ENCODE measurements at regions not wholly inside any gene's neighbourhood (a gene's known extent, or its start where the extent isn't known, plus 50 kb on each side); places are given as distances from the start of the nearest gene placed in this dataset.

DNA sequence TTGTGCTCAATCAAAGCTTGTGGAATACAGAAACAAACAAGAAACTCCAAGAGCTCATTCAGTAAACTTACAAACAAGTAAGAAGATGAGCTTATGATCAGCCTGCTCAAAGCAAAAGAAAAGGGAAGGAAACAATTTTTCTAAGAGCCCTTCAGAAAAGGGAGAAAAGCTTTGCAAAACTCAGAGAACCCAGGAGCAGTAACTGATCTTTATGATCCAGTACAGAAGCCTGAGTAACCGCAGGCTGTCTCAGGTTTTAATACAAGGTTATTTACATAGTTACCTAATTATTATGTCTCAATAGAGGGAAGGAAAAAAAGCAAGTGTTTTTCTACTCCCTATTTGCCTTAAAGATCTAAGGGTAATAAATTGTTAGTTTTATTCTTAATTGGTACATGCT, 226.5 kb downstream of the MAFB start:
- TF ChIP-seq, protein P1, sequence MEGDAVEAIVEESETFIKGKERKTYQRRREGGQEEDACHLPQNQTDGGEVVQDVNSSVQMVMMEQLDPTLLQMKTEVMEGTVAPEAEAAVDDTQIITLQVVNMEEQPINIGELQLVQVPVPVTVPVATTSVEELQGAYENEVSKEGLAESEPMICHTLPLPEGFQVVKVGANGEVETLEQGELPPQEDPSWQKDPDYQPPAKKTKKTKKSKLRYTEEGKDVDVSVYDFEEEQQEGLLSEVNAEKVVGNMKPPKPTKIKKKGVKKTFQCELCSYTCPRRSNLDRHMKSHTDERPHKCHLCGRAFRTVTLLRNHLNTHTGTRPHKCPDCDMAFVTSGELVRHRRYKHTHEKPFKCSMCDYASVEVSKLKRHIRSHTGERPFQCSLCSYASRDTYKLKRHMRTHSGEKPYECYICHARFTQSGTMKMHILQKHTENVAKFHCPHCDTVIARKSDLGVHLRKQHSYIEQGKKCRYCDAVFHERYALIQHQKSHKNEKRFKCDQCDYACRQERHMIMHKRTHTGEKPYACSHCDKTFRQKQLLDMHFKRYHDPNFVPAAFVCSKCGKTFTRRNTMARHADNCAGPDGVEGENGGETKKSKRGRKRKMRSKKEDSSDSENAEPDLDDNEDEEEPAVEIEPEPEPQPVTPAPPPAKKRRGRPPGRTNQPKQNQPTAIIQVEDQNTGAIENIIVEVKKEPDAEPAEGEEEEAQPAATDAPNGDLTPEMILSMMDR (IDR thresholded peaks at IDR 0.05) = no peak
- H3K27ac Mint-ChIP-seq (ENCODE audit: unreplicated experiment) = no peak overlapping the region
- H3K9me3 Mint-ChIP-seq (ENCODE audit: low read depth) = no peaks in the 10 kb centered on the region
- H3K27me3 Mint-ChIP-seq (ENCODE audit: low read depth) = peaks cover 18% of the 10 kb centered on the region
- H3K4me1 Mint-ChIP-seq (ENCODE audit: low read depth) = no peaks in the 10 kb centered on the region
- no peak for DNase-seq (ENCODE audit: low spot score)
- H3K36me3 Mint-ChIP-seq (ENCODE audit: low read depth) = no peaks in the 10 kb centered on the region
- H3K4me3 Mint-ChIP-seq (ENCODE audit: unreplicated experiment) = no peak overlapping the region

GRCh38 chr20:40459299-40459698, 229.7 kb downstream of the MAFB start:
- Mint-ChIP-seq H3K4me1 (ENCODE audit: low read depth) (no peaks in the 10 kb centered on the region), H3K9me3 (ENCODE audit: low read depth) (no peaks in the 10 kb centered on the region), H3K27ac (ENCODE audit: unreplicated experiment) (no peak overlapping the region), H3K4me3 (ENCODE audit: unreplicated experiment) (no peak overlapping the region), H3K36me3 (ENCODE audit: low read depth) (no peaks in the 10 kb centered on the region), H3K27me3 (ENCODE audit: low read depth) (peaks cover 30% of the 10 kb centered on the region)
- no peak for DNase-seq (ENCODE audit: low spot score)
- TF ChIP-seq, protein P1 (IDR thresholded peaks at IDR 0.05) = no peak

DNA sequence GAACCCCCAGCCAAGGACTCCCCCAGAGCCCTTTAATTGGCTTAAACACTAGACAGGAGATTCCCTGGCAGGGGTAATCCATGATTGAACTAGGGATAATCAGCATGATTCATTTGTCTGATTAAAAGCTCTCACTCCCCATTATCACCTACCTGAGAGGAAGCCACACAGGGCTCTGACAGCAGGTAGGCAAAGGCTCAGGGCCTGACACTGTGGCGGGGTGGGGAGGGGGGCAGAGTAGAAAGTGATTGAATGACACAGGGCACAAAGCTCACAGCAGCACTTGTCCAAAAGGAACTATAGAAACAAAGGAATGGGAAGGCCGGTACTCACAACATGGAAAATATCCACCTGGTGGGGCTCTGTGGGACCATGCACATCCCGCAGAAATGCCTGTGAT, 231.6 kb downstream of the MAFB start:
- TF ChIP-seq, protein P1 (IDR thresholded peaks at IDR 0.05) = no peak
- no peak overlapping the region for H3K27ac Mint-ChIP-seq (ENCODE audit: unreplicated experiment)

GRCh38 chr20:40452758-40453157, 236.3 kb downstream of the MAFB start:
- Mint-ChIP-seq H3K36me3 (ENCODE audit: low read depth) (no peaks in the 10 kb centered on the region), H3K9me3 (ENCODE audit: low read depth) (no peaks in the 10 kb centered on the region)
- TF ChIP-seq, protein P1 (IDR thresholded peaks at IDR 0.05) = no peak

More for the DNA sequence above, 231.6 kb downstream of the MAFB start:
- Mint-ChIP-seq H3K36me3 (ENCODE audit: low read depth) (no peaks in the 10 kb centered on the region), H3K4me3 (ENCODE audit: unreplicated experiment) (no peak overlapping the region), H3K9me3 (ENCODE audit: low read depth) (no peaks in the 10 kb centered on the region), H3K4me1 (ENCODE audit: low read depth) (no peaks in the 10 kb centered on the region), H3K27me3 (ENCODE audit: low read depth) (peaks cover 32% of the 10 kb centered on the region)
- no peak for DNase-seq (ENCODE audit: low spot score)

GRCh38 chr20:40451552-40451951, 237.5 kb downstream of the MAFB start:
- H3K27me3 Mint-ChIP-seq (ENCODE audit: low read depth) = peaks cover 34% of the 10 kb centered on the region
- no peak overlapping the region for H3K27ac Mint-ChIP-seq (ENCODE audit: unreplicated experiment)
- no peak for DNase-seq (ENCODE audit: low spot score)
- TF ChIP-seq, protein P1 (IDR thresholded peaks at IDR 0.05) = no peak
- no peaks in the 10 kb centered on the region for H3K4me1 Mint-ChIP-seq (ENCODE audit: low read depth)
- no peak overlapping the region for H3K4me3 Mint-ChIP-seq (ENCODE audit: unreplicated experiment)
- H3K9me3 Mint-ChIP-seq (ENCODE audit: low read depth) = no peaks in the 10 kb centered on the region
- no peaks in the 10 kb centered on the region for H3K36me3 Mint-ChIP-seq (ENCODE audit: low read depth)

More at GRCh38 chr20:40452758-40453157, 236.3 kb downstream of the MAFB start:
- DNase-seq (ENCODE audit: low spot score) = no peak
- peaks cover 34% of the 10 kb centered on the region for H3K27me3 Mint-ChIP-seq (ENCODE audit: low read depth)
- no peaks in the 10 kb centered on the region for H3K4me1 Mint-ChIP-seq (ENCODE audit: low read depth)
- no peak overlapping the region for H3K4me3 Mint-ChIP-seq (ENCODE audit: unreplicated experiment)
- H3K27ac Mint-ChIP-seq (ENCODE audit: unreplicated experiment) = no peak overlapping the region

Measured in chondrocyte (in vitro differentiated cells).